ENCODE measurements at regions not wholly inside any gene's neighbourhood (a gene's known extent, or its start where the extent isn't known, plus 50 kb on each side); places are given as distances from the start of the nearest gene placed in this dataset.

- Histone ChIP-seq H3K9me3 (ENCODE audit: control insufficient read depth, insufficient read depth, low read depth, low read length) (no peaks in the 10 kb centered on the region), H3K4me1 (ENCODE audit: control insufficient read depth, insufficient read depth, low read length) (no peaks in the 10 kb centered on the region), H3K27ac (ENCODE audit: extremely low read depth, low read depth, low read length) (no peak overlapping the region), H3K36me3 (ENCODE audit: control insufficient read depth in 2 of 2, insufficient read depth in 1 of 2, low read length in 2 of 2) (no peaks in the 10 kb centered on the region), H3K4me3 (ENCODE audit: low read depth, low read length) (no peak overlapping the region)
- TF ChIP-seq ZNF223 (tag by site-specific recombination; IDR thresholded peaks at IDR 0.05), result no peak
- TF ChIP-seq MZF1 (tag by site-specific recombination; IDR thresholded peaks at IDR 0.05; ENCODE audit: borderline replicate concordance), result no peak
- TF ChIP-seq ZSCAN18 (tag by site-specific recombination; IDR thresholded peaks at IDR 0.05), result no peak
- no peak for TF ChIP-seq ZNF747 (tag by site-specific recombination; IDR thresholded peaks at IDR 0.05)
- TF ChIP-seq SETDB1 (IDR thresholded peaks at IDR 0.05; ENCODE audit: insufficient read length, low read length), result no peak
- no peak for TF ChIP-seq ZNF473 (tag by site-specific recombination; IDR thresholded peaks at IDR 0.05)
- TF ChIP-seq ZNF48 (tag by site-specific recombination; IDR thresholded peaks at IDR 0.05), result no peak
- no peak for TF ChIP-seq ZSCAN30 (tag by site-specific recombination; IDR thresholded peaks at IDR 0.05)
- ChIA-PET CTCF (no interaction called here), POLR2A (no interaction called here)
Observed at GRCh38 chr18:10374636-10375293, 79.7 kb upstream of the APCDD1 start.

GRCh38 chr18:10376731-10377130 is 77.7 kb upstream of the APCDD1 start:
- CTCF ChIA-PET, result no interaction called here
- Histone ChIP-seq H3K9me3 (ENCODE audit: control insufficient read depth, insufficient read depth, low read depth, low read length) (no peaks in the 10 kb centered on the region), H3K4me1 (ENCODE audit: control insufficient read depth, insufficient read depth, low read length) (no peaks in the 10 kb centered on the region), H3K27ac (ENCODE audit: extremely low read depth, low read depth, low read length) (no peak overlapping the region), H3K4me3 (ENCODE audit: low read depth, low read length) (no peak overlapping the region), H3K36me3 (ENCODE audit: control insufficient read depth in 2 of 2, insufficient read depth in 1 of 2, low read length in 2 of 2) (no peaks in the 10 kb centered on the region)
- POLR2A ChIA-PET, result no interaction called here
- TF ChIP-seq ZNF548 (tag by site-specific recombination; IDR thresholded peaks at IDR 0.05), result no peak

- H3K27ac ChIP-seq (ENCODE audit: extremely low read depth, low read depth, low read length), result no peak overlapping the region
- no peak overlapping the region for H3K4me3 ChIP-seq (ENCODE audit: low read depth, low read length)
- no peaks in the 10 kb centered on the region for H3K4me1 ChIP-seq (ENCODE audit: control insufficient read depth, insufficient read depth, low read length)
- no peaks in the 10 kb centered on the region for H3K36me3 ChIP-seq (ENCODE audit: control insufficient read depth in 2 of 2, insufficient read depth in 1 of 2, low read length in 2 of 2)
- ChIA-PET POLR2A (interaction anchor here (0.7 kb wide), 1 partner anchor 62 kb away, joined by 4 read pairs; no protein-coding TSS in a partner anchor), CTCF (interaction anchor here (0.6 kb wide), 2 partner anchors 80 to 128 kb away, joined by 4 to 6 read pairs; no protein-coding TSS in a partner anchor)
- H3K9me3 ChIP-seq (ENCODE audit: control insufficient read depth, insufficient read depth, low read depth, low read length), result no peaks in the 10 kb centered on the region
- TF ChIP-seq GLI2 (tag by site-specific recombination; IDR thresholded peaks at IDR 0.05; ENCODE audit: borderline replicate concordance, low read depth), result no peak
- TF ChIP-seq GLI4 (tag by site-specific recombination; IDR thresholded peaks at IDR 0.05), result no peak
- no peak for TF ChIP-seq ZBTB7A (tag by site-specific recombination; IDR thresholded peaks at IDR 0.05; ENCODE audit: low read depth)
- no peak for TF ChIP-seq TSHZ1 (tag by site-specific recombination; IDR thresholded peaks at IDR 0.05; ENCODE audit: borderline replicate concordance)
- TF ChIP-seq ZNF785 (tag by site-specific recombination; IDR thresholded peaks at IDR 0.05), result no peak
- no peak for TF ChIP-seq ZNF518A (tag by site-specific recombination; conservative IDR thresholded peaks at IDR 0.05; ENCODE audit: low read depth)
- no peak for TF ChIP-seq TCF7L2 (IDR thresholded peaks at IDR 0.05; ENCODE audit: borderline replicate concordance, low read depth, low read length)
- no peak for TF ChIP-seq KLF17 (tag by site-specific recombination; IDR thresholded peaks at IDR 0.05)
- no peak for TF ChIP-seq ZNF146 (tag by site-specific recombination; IDR thresholded peaks at IDR 0.05)
- no peak for TF ChIP-seq ZSCAN4 (tag by site-specific recombination; IDR thresholded peaks at IDR 0.05)
Observed at GRCh38 chr18:10377956-10378355, 76.5 kb upstream of the APCDD1 start.
